ENCODE measurements at regions not wholly inside any gene's neighbourhood (a gene's known extent, or its start where the extent isn't known, plus 50 kb on each side); places are given as distances from the start of the nearest gene placed in this dataset.

DNA sequence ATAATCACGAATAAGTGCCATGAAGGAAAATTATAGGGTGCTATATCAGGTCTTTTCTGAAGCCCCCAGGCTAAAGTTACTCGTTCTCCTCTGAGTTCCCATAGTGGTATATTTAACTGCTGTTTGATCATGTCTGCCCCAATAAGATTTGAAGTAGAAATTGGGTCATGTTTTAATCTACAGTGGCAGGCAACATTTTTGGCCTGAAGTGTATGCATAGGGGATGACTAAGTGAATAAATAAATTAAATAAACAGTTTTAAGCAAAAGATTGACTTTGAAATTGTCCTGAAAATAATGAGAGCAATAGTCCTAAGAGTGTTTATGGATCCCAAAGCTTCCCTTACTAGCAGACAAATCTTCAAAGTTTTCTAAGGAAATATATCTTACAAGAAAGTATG is 500.9 kb downstream of the TNS1 start:
- TF ChIP-seq POLR2A (IDR thresholded peaks at IDR 0.05; ENCODE audit: low read length) (no peak), GATA1 (IDR thresholded peaks at IDR 0.05; ENCODE audit: low read depth, low read length) (no peak)
